ES-I3 (cell line): ENCODE measurements at regions not wholly inside any gene's neighbourhood (a gene's known extent, or its start where the extent isn't known, plus 50 kb on each side); places are given as distances from the start of the nearest gene placed in this dataset.
"Not testable (repeated sequence)": the region's sequence is repeated elsewhere in the genome, so short reads cannot be mapped to it uniquely, and the experiment has no call there.

Experiments used
- H3K36me3 ChIP-seq: 2 replicates; pipeline ENCODE4 v1.6.1; 2013; ENCODE audit warnings: mild to moderate bottlenecking, low read length, control low read depth, moderate library complexity; ENCODE audit not compliant: insufficient read depth
- H3K4me1 ChIP-seq: 2 replicates; pipeline ENCODE4 v1.6.1; 2013; ENCODE audit warnings: mild to moderate bottlenecking, control low read depth, low read length; ENCODE audit not compliant: insufficient read depth
- H3K9ac ChIP-seq: 2 replicates; pipeline ENCODE4 v1.6.1; 2013; ENCODE audit warnings: low read depth, mild to moderate bottlenecking, low read length, moderate library complexity
- H3K9me3 ChIP-seq: 2 replicates; pipeline ENCODE4 v1.6.1; 2013; ENCODE audit warnings: mild to moderate bottlenecking, low read length, moderate library complexity; ENCODE audit not compliant: control insufficient read depth, insufficient read depth

DNA sequence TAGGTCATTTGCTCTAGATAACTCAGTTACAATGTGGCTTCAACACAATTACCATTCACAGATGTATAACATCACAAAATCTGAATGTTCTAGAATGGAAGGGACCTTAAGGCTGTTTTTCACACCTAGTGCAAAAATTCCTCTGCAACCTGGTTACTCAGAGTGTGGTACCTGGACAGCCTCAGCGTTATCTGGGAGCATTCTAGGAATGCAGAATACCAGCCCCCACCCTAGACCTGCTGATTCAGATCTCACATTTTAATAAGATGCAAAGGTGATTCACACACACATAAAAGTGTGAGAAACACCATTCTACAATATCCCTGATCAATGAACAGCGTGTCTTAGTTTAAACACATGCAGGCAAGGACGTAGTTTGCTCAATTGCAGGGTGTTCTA is 233.1 kb downstream of the TDRD15 start:
- Histone ChIP-seq H3K9ac (no peak overlapping the region), H3K9me3 (no peaks in the 10 kb centered on the region; the same call in 1 of the 2 replicates), H3K4me1 (no peaks in the 10 kb centered on the region), H3K36me3 (no peaks in the 10 kb centered on the region)

DNA sequence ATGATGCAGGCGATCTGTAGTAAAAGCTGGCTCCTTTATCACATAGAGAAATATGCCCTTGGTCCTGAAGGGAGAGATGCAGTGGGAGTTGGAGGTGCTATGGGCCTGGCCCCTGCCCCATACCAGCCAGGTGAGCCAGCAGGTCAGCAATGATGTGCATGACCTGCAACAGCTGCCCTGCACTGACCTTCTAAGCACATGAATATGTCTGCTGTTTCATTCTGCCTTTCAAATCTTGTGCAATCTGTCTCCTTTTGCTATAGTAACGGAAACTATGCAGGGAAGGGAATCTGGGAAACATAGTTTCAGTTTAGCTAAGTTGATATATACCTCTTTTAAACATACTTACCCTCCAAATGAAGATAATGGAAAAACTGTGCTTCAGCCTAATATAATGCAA is 235.2 kb downstream of the TDRD15 start:
- no peak overlapping the region for H3K9ac ChIP-seq
- no peaks in the 10 kb centered on the region for H3K4me1 ChIP-seq
- H3K36me3 ChIP-seq = no peaks in the 10 kb centered on the region
- no peaks in the 10 kb centered on the region; the same call in none of the 2 replicates for H3K9me3 ChIP-seq

DNA sequence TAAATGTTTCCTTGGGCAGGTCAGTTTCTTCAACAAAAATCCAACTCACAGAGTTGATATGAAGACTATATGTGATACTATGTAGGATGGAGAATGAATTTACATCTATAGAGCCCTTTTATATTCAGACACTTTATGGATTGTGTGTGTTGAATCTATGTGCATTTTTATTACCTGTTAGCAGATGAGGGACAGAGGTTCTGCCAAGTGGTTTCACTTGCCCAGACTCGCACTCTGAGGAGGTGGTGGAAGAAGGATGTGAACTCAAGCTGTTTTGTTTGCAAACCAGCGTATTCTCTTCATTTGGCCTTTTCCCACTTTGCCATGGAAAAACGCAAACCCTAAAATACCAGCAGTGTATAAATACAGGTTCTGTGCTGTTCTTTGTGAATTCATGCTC is 237.6 kb downstream of the TDRD15 start:
- Histone ChIP-seq H3K9me3 (no peaks in the 10 kb centered on the region; the same call in 1 of the 2 replicates), H3K4me1 (no peaks in the 10 kb centered on the region), H3K9ac (no peak overlapping the region), H3K36me3 (no peaks in the 10 kb centered on the region)

DNA sequence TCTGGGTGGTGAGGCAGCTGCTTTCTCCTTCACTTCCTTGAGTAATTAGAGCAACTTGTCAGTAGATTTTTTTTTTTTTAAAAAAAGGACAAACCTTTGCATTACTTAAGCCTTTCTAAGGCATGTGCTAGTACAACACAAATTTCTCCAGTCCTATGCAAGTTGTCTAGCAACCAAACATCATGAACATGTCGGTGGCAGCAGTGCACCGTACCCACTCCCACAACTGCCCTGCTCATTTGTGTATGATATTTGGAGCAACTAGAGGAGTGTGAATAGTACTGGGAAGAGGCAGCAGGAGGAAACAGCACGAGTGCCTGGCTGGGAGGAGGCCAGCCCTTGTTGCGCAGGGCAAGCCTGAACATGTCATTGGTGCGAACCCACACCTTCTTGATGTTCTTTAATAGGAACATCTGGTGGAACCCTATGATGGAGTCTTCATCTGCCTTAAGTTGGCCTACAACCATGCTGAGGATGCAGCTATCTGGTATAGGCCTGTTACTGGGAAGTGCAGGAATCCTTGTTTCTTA is 238.3 kb downstream of the TDRD15 start:
- Histone ChIP-seq H3K9me3 (no peaks in the 10 kb centered on the region; the same call in 1 of the 2 replicates), H3K36me3 (no peaks in the 10 kb centered on the region), H3K9ac (no peak overlapping the region), H3K4me1 (peaks cover 2% of the 10 kb centered on the region; the same call in 1 of the 2 replicates)

DNA sequence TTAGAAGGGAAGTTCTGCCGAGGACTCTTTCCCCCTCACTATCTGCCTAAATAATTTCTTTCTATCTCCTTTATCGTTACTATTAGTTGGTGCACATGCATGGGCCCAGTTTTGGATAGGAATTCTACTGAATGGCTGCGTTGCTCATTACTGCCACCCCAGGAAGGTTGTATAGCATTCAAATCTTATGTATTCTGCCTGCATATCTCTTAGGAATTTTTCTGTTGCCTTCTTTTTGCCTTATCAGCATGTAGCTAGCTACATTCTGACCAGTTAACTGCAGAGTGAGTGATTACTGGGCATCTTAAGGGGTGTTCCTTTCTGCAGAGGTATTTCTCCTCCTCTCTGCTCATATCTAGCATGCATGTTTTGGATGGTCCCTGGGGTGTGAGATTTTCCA is 239.6 kb downstream of the TDRD15 start:
- Histone ChIP-seq H3K9me3 (no peaks in the 10 kb centered on the region; the same call in 1 of the 2 replicates), H3K36me3 (no peaks in the 10 kb centered on the region), H3K9ac (no peak overlapping the region), H3K4me1 (peaks cover 8% of the 10 kb centered on the region; the same call in 1 of the 2 replicates)

DNA sequence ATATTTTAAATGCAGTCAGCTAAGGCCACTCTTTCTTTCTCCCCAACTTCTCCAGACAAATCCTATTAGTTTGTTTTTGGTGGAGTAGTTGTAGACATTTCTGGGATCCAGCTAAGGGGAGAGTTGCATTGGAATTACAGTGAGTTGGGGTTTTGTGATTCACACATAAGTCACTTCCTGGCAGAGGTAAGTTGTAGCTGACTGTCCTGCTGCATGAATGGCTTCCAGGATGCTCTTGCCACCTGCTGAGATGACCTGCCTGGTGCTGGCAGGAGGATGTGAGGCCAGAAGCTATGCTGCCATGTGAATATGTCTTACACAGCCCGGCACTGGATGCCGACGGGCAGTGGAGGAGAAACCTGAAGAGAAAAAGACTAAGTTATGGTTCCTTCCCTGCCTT is 243.7 kb downstream of the TDRD15 start:
- H3K36me3 ChIP-seq = no peaks in the 10 kb centered on the region
- peaks cover 8% of the 10 kb centered on the region; the same call in 1 of the 2 replicates for H3K4me1 ChIP-seq
- H3K9ac ChIP-seq = no peak overlapping the region
- H3K9me3 ChIP-seq = no peaks in the 10 kb centered on the region; the same call in 1 of the 2 replicates

DNA sequence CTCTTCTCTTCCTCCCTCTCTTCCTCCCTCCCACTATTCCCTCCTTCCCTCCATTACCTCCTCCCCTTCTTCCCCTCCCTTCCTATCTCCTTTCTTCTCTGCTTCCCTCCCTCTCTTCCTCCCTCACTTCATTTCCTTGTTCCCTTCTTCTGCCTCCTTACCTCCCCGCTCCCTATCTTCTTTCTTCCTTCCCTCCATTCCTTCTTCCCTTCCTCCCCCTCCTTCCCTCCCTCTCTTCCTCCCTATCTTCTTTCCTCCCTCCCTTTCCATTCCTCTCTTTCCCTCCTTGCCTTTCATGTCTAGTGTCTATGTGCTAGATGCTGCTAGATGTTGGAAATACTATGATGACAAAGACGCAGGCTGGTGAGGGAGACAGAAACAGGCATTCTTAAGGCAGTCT is 246.0 kb downstream of the TDRD15 start:
- H3K4me1 ChIP-seq = peaks cover 8% of the 10 kb centered on the region; the same call in 1 of the 2 replicates
- H3K9ac ChIP-seq = no peak overlapping the region
- H3K36me3 ChIP-seq = no peaks in the 10 kb centered on the region
- no peaks in the 10 kb centered on the region for H3K9me3 ChIP-seq

DNA sequence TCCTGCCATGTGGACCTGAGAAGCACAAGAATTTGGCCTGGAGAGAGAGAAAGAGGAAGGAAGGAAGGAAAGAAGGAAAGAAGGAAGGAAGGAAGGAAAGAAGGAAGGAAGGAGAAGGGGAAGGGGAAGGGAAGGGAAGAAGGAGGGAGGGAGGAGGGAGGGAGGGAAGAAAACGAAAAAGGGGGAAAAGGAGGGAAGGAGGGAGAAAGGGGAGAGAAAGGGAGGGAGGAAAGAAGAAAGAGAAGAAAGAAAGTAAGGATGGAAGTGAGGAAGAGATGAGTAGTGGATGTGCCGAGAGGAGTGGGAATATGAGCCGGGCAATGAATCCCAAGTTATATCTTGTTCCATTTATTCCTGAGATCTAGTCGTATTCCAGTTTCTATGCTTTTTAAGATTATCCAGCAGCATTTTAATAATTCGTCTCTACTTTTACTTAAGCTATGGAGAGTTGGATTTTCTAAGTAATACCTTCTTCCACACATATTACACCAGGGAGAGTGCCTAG is 247.8 kb downstream of the TDRD15 start:
- no peaks in the 10 kb centered on the region for H3K9me3 ChIP-seq

DNA sequence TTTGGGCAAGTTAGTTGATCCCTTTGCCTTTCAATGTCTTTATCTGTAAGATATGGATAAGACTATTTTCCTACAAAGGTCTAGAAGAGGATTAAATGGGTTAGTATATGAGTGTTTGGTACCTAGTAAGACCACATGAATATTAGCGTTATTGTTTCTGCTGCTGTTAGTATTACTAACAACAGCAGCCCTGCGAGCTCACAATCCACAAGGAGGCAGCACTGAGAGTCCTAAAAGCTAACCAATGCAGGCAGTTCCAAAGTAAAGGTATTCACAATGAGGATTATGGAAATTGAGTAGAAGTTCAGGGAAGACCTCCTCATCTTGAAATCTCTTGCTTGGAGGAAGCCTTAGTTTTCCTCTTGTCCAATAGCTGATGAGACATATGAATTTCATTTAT is 248.9 kb downstream of the TDRD15 start:
- Histone ChIP-seq H3K9me3 (no peaks in the 10 kb centered on the region), H3K36me3 (no peaks in the 10 kb centered on the region), H3K4me1 (peaks cover under 1% of the 10 kb centered on the region; the same call in 1 of the 2 replicates), H3K9ac (no peak overlapping the region)

More for the DNA sequence above, 247.8 kb downstream of the TDRD15 start:
- H3K36me3 ChIP-seq = no peaks in the 10 kb centered on the region
- H3K9ac ChIP-seq = no peak overlapping the region
- peaks cover 8% of the 10 kb centered on the region; the same call in 1 of the 2 replicates for H3K4me1 ChIP-seq

DNA sequence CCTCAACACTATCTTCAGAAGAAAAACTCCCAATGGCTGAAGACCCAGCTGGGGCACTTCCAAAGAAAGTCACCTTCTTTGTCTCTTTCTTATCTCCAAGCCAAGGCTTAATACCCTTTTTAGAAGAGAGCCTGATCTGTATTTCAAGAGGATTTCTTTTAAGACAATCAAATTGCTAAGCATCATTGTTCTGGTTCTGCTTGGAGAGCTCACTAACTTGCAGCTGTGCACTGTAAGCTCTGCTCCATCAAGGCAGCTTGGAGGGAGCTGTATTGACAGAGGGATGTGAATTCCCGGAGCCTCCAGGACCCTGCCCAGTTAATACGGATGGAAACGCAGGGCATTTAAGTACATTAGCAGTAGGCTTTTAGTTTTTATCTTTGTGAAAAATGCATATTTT is 253.1 kb downstream of the TDRD15 start:
- H3K36me3 ChIP-seq = no peaks in the 10 kb centered on the region
- no peaks in the 10 kb centered on the region for H3K4me1 ChIP-seq
- H3K9me3 ChIP-seq = no peaks in the 10 kb centered on the region
- no peak overlapping the region for H3K9ac ChIP-seq

DNA sequence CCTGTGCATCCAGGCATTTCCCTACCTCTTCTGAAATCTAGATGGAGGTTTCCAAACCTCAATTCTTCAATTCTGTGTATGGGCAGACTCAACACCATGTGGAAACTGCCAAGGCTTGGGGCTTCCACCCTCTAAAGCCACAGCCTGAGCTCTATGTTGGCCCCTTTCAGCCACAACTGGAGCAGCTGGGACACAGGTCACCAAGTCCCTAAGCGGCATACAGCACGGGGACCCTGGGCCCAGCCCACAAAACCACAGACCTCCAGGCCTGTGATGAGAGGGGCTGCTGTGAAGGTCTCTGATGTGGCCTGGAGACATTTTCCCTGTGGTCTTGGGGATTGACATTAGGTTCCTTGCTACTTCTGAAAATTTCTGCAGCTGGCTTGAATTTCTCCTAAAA is 255.4 kb downstream of the TDRD15 start:
- H3K9ac ChIP-seq = no peak overlapping the region
- H3K4me1 ChIP-seq = no peaks in the 10 kb centered on the region
- H3K9me3 ChIP-seq = no peaks in the 10 kb centered on the region
- H3K36me3 ChIP-seq = no peaks in the 10 kb centered on the region

DNA sequence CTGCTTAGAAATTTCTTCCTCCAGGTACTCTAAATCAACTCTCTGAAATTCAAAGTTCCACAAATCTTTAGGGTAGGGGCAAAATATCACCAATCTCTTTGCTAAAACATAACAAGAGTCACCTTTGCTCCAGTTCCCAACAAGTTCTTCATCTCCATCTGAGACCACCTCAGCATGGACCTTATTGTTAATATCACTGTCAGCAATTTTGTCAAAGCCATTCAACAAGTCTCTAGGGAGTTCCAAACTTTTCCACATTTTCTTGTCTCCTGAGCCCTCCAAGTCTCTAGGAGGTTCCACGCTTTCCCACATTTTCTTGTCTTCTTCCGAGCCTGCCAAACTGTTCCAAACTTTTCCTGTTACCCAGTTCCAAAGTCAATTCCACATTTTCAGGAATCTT is 255.9 kb downstream of the TDRD15 start:
- H3K36me3 ChIP-seq, H3K9me3 ChIP-seq, H3K4me1 ChIP-seq, H3K9ac ChIP-seq: not testable (repeated sequence)

DNA sequence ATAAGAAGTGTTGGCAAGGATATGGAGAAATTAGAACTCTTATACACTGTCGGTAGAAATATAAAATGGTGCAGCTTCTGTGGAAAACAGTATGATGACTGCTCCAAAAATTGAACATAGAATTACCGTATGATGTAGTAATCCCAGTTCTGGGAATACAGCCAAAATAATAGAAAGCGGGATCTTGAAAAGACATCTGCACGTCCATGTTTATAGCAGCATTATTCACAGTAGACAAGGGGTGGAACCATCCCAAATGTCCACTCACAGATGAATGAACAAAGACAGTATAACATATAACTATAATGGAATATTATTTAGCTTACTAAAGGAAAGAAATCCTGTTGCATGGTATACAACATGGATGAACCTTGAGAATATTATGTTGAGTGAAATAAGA is 257.7 kb downstream of the TDRD15 start:
- no peaks in the 10 kb centered on the region; the same call in 1 of the 2 replicates for H3K36me3 ChIP-seq
- no peaks in the 10 kb centered on the region for H3K9me3 ChIP-seq
- no peak overlapping the region for H3K9ac ChIP-seq
- no peaks in the 10 kb centered on the region for H3K4me1 ChIP-seq

DNA sequence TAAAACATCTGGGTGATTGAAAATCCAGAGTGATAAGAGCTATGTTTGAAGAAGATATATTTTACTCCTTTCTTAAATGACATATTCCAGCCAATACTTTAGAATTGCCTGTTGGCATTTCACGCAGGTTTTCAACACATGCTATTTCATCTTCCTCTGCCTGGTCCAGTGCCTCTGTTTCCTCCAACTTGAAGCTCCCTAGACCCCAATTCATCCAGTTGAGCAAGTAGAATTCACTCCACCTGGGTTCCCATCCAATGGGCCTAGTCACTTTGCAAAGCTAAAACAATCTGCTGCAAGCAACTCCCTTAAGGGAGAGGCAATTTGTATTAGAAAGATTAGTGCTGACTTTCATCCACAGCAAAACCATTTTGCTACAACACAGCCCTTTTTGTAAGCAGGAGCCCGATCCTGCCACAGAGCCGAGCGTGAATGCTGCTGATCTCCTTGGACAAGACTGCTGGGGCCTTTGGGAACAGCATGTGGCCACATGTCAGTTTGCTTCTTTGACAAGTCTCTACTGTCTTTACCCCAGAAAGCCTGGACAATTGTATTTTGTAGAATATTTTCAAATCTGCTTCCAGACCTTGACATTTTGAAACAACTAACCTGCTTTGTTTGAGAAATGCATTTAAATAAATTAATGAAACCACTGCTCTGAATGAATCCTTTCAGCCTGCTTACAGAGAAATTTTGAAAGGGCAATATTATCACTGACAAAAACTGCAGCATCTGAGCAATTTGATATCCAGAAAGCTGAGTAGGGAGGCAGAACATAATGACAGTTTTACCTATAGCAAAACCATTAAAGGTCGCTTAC is 259.1 kb downstream of the TDRD15 start:
- Histone ChIP-seq H3K36me3 (no peaks in the 10 kb centered on the region; the same call in 1 of the 2 replicates), H3K9ac (no peak overlapping the region), H3K4me1 (no peaks in the 10 kb centered on the region), H3K9me3 (no peaks in the 10 kb centered on the region)

DNA sequence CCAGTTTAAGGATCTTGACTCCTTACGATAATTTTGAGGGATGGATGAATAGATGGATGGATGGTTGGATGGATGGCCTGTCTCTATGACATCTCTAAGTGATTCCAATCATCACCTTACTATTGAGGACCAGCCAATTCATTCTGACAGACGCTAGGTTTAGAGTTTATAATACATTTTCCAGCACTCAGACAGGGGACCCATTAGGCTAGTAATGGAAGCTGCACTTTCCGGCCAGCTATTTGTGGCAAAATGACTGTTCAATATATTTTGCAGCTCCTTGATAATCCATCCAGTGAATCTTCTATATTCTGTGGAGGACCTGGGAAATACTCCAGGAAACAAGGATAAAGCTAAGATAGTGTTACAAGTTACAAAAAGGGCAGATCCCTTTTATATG is 262.9 kb downstream of the TDRD15 start:
- no peak overlapping the region for H3K9ac ChIP-seq
- no peaks in the 10 kb centered on the region for H3K4me1 ChIP-seq
- no peaks in the 10 kb centered on the region for H3K9me3 ChIP-seq
- H3K36me3 ChIP-seq = no peaks in the 10 kb centered on the region; the same call in 1 of the 2 replicates
